ENCODE measurements at regions not wholly inside any gene's neighbourhood (a gene's known extent, or its start where the extent isn't known, plus 50 kb on each side); places are given as distances from the start of the nearest gene placed in this dataset.

DNA sequence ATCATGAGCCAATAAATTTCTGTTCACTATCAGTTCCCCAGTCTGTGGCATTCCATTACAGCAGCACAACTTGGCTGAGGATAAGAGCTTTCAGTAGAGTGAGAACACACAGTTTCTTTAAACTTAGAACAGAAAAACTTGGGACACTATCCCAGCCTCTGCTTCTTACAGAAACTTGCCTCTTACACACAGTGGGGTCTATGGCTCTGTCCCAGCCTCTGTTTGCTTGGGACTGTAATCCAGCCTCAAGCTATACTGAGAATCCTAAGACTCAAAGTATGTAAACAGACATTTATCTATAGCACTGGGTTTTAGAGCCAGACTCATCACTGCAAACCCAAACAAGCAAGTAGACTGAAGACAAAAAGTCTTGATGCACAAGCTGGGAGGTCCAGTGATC lies 355.8 kb upstream of the VSTM2A start:
- TF ChIP-seq, protein P1, sequence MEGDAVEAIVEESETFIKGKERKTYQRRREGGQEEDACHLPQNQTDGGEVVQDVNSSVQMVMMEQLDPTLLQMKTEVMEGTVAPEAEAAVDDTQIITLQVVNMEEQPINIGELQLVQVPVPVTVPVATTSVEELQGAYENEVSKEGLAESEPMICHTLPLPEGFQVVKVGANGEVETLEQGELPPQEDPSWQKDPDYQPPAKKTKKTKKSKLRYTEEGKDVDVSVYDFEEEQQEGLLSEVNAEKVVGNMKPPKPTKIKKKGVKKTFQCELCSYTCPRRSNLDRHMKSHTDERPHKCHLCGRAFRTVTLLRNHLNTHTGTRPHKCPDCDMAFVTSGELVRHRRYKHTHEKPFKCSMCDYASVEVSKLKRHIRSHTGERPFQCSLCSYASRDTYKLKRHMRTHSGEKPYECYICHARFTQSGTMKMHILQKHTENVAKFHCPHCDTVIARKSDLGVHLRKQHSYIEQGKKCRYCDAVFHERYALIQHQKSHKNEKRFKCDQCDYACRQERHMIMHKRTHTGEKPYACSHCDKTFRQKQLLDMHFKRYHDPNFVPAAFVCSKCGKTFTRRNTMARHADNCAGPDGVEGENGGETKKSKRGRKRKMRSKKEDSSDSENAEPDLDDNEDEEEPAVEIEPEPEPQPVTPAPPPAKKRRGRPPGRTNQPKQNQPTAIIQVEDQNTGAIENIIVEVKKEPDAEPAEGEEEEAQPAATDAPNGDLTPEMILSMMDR (IDR thresholded peaks at IDR 0.05) = no peak
- TF ChIP-seq ZNF219 (CRISPR knock-in tag; IDR thresholded peaks at IDR 0.05; ENCODE audit: borderline replicate concordance) (no peak), SP1 (CRISPR knock-in tag; conservative IDR thresholded peaks at IDR 0.05) (no peak), ZNF423 (CRISPR knock-in tag; IDR thresholded peaks at IDR 0.05) (no peak), RELA (CRISPR knock-in tag; IDR thresholded peaks at IDR 0.05; ENCODE audit: borderline replicate concordance) (no peak), ZNF396 (CRISPR knock-in tag; IDR thresholded peaks at IDR 0.05; ENCODE audit: borderline replicate concordance) (no peak)
- TF ChIP-seq, protein P2, sequence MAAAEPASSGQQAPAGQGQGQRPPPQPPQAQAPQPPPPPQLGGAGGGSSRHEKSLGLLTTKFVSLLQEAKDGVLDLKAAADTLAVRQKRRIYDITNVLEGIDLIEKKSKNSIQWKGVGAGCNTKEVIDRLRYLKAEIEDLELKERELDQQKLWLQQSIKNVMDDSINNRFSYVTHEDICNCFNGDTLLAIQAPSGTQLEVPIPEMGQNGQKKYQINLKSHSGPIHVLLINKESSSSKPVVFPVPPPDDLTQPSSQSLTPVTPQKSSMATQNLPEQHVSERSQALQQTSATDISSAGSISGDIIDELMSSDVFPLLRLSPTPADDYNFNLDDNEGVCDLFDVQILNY (CRISPR knock-in tag; IDR thresholded peaks at IDR 0.05) = no peak
- TF ChIP-seq, protein P3, sequence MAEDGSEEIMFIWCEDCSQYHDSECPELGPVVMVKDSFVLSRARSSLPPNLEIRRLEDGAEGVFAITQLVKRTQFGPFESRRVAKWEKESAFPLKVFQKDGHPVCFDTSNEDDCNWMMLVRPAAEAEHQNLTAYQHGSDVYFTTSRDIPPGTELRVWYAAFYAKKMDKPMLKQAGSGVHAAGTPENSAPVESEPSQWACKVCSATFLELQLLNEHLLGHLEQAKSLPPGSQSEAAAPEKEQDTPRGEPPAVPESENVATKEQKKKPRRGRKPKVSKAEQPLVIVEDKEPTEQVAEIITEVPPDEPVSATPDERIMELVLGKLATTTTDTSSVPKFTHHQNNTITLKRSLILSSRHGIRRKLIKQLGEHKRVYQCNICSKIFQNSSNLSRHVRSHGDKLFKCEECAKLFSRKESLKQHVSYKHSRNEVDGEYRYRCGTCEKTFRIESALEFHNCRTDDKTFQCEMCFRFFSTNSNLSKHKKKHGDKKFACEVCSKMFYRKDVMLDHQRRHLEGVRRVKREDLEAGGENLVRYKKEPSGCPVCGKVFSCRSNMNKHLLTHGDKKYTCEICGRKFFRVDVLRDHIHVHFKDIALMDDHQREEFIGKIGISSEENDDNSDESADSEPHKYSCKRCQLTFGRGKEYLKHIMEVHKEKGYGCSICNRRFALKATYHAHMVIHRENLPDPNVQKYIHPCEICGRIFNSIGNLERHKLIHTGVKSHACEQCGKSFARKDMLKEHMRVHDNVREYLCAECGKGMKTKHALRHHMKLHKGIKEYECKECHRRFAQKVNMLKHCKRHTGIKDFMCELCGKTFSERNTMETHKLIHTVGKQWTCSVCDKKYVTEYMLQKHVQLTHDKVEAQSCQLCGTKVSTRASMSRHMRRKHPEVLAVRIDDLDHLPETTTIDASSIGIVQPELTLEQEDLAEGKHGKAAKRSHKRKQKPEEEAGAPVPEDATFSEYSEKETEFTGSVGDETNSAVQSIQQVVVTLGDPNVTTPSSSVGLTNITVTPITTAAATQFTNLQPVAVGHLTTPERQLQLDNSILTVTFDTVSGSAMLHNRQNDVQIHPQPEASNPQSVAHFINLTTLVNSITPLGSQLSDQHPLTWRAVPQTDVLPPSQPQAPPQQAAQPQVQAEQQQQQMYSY (CRISPR knock-in tag; IDR thresholded peaks at IDR 0.05) = no peak

Data from WTC11 (cell line).